Mesenchymal stem cell (in vitro differentiated cells and primary cell): ENCODE measurements at regions not wholly inside any gene's neighbourhood (a gene's known extent, or its start where the extent isn't known, plus 50 kb on each side); places are given as distances from the start of the nearest gene placed in this dataset.

ENCODE experiments used
- DNase-seq: peaks from one replicate; pipeline ENCODE4 v3.0.0-alpha.2; 2013
- H2AFZ ChIP-seq: one replicate; pipeline ENCODE4 v1.6.1; 2013; ENCODE audit warnings: low read depth, mild to moderate bottlenecking, control low read depth, inconsistent platforms, low read length, moderate library complexity
- H2AK5ac ChIP-seq: 2 replicates; pipeline ENCODE4 v1.6.1; 2013; ENCODE audit warnings: low read length, moderate library complexity, mild to moderate bottlenecking, inconsistent platforms; ENCODE audit not compliant: severe bottlenecking
- H2BK120ac ChIP-seq: one replicate; pipeline ENCODE4 v1.6.1; 2013; ENCODE audit warnings: low read depth, mild to moderate bottlenecking, inconsistent platforms, low read length, moderate library complexity
- H2BK12ac ChIP-seq, 2 experiments: one replicate each; pipeline ENCODE4 v1.6.1; 2013; ENCODE audit warnings: inconsistent platforms in 2 of 2, low read length in 2 of 2, mild to moderate bottlenecking in 2 of 2, moderate library complexity in 2 of 2, control low read depth in 1 of 2
- H2BK15ac ChIP-seq: one replicate; pipeline ENCODE4 v1.6.1; 2013; ENCODE audit warnings: mild to moderate bottlenecking, low read depth, inconsistent platforms; ENCODE audit not compliant: poor library complexity, severe bottlenecking
- H2BK5ac ChIP-seq: 2 replicates; pipeline ENCODE4 v1.6.1; 2013; ENCODE audit warnings: low read depth, mild to moderate bottlenecking, low read length, control low read depth, inconsistent platforms; ENCODE audit not compliant: poor library complexity, severe bottlenecking
- H3K14ac ChIP-seq, 2 experiments: one replicate each; pipeline ENCODE4 v1.6.1; 2013; ENCODE audit warnings: inconsistent platforms in 2 of 2, low read length in 2 of 2, control low read depth in 1 of 2, mild to moderate bottlenecking in 1 of 2, moderate library complexity in 1 of 2
- H3K18ac ChIP-seq, 2 experiments: one replicate each; pipeline ENCODE4 v1.6.1; 2013; ENCODE audit warnings: inconsistent platforms in 2 of 2, low read length in 2 of 2, control low read depth in 1 of 2, low read depth in 1 of 2, mild to moderate bottlenecking in 1 of 2
- H3K23ac ChIP-seq, 2 experiments: one replicate each; pipeline ENCODE4 v1.6.1; 2013; ENCODE audit warnings: inconsistent platforms in 2 of 2, low read length in 2 of 2, mild to moderate bottlenecking in 2 of 2, moderate library complexity in 2 of 2, control low read depth in 1 of 2
- H3K27ac ChIP-seq: 2 replicates; pipeline ENCODE4 v1.5.1; 2013; ENCODE audit warnings: mild to moderate bottlenecking, moderate library complexity, low read length, control low read depth, inconsistent platforms; ENCODE audit not compliant: poor library complexity, severe bottlenecking
- H3K27me3 ChIP-seq, 2 experiments: 2 replicates each; pipeline versions ENCODE4 v1.6.1 to v1.7.0; 2013; ENCODE audit warnings: low read length in 2 of 2, mild to moderate bottlenecking in 2 of 2, moderate library complexity in 2 of 2, control low read depth in 1 of 2, inconsistent platforms in 1 of 2; ENCODE audit not compliant: control insufficient read depth in 1 of 2, insufficient read depth in 1 of 2
- H3K36me3 ChIP-seq, 2 experiments: 2 replicates each; pipeline versions ENCODE4 v1.6.1 to v1.7.0; 2013; ENCODE audit warnings: low read length in 2 of 2, control low read depth in 1 of 2, inconsistent platforms in 1 of 2, low read depth in 1 of 2, mild to moderate bottlenecking in 1 of 2; ENCODE audit not compliant: insufficient read depth in 2 of 2, control insufficient read depth in 1 of 2
- H3K4ac ChIP-seq, 2 experiments: one replicate each; pipeline ENCODE4 v1.6.1; 2013; ENCODE audit warnings: inconsistent platforms in 2 of 2, low read length in 2 of 2, mild to moderate bottlenecking in 2 of 2, moderate library complexity in 2 of 2, control low read depth in 1 of 2, low read depth in 1 of 2
- H3K4me1 ChIP-seq: 2 replicates; pipeline ENCODE4 v1.6.1; 2013; ENCODE audit warnings: low read depth, low read length, control low read depth; ENCODE audit not compliant: control insufficient read depth, insufficient read depth
- H3K4me2 ChIP-seq: 2 replicates; pipeline ENCODE4 v1.6.1; 2013; ENCODE audit warnings: low read length, mild to moderate bottlenecking, inconsistent platforms; ENCODE audit not compliant: poor library complexity, severe bottlenecking
- H3K4me3 ChIP-seq, 2 experiments: 2 replicates each; pipeline versions ENCODE4 v1.5.1 to v1.7.0; 2013; ENCODE audit warnings: low read length in 2 of 2, mild to moderate bottlenecking in 2 of 2, control low read depth in 1 of 2, low read depth in 1 of 2; ENCODE audit not compliant: insufficient read depth in 1 of 2
- H3K79me1 ChIP-seq: replicated peaks from 2 replicates; pipeline ENCODE4 v1.6.1; 2013; ENCODE audit warnings: mild to moderate bottlenecking, control low read depth, low read length, inconsistent platforms; ENCODE audit not compliant: poor library complexity, severe bottlenecking
- H3K9ac ChIP-seq: 2 replicates; pipeline ENCODE4 v1.7.0; 2013; ENCODE audit warnings: mild to moderate bottlenecking, low read length, moderate library complexity
- H3K9me3 ChIP-seq: 2 replicates; pipeline ENCODE4 v1.7.0; 2013; ENCODE audit warnings: mild to moderate bottlenecking, low read length; ENCODE audit not compliant: control insufficient read depth
- H4K8ac ChIP-seq: one replicate; pipeline ENCODE4 v1.6.1; 2013; ENCODE audit warnings: inconsistent platforms, mild to moderate bottlenecking, low read length, moderate library complexity
- H4K91ac ChIP-seq: one replicate; pipeline ENCODE4 v1.6.1; 2013; ENCODE audit warnings: mild to moderate bottlenecking, low read length, inconsistent platforms
- WGBS: methylation state at CpG from one replicate; pipeline ENCODE4 v1.1.7; 2013; ENCODE audit warnings: mixed read lengths; 5-methylcytosine and 5-hydroxymethylcytosine counted together

GRCh38 chr7:145899938-145900337 is 216.7 kb upstream of the CNTNAP2 start:
- no peak overlapping the region for H2BK120ac ChIP-seq
- no peak overlapping the region for H3K27ac ChIP-seq
- no peak overlapping the region for H3K4me2 ChIP-seq
- DNase-seq: no peak
- no CpG with 5 or more reads among the region's 2 CpGs for WGBS
- no peak overlapping the region for H2BK12ac ChIP-seq
- no peak overlapping the region for H3K14ac ChIP-seq
- no peak overlapping the region for H4K91ac ChIP-seq
- H2BK15ac ChIP-seq: no peak overlapping the region
- H3K23ac ChIP-seq: no peak overlapping the region
- no peaks in the 10 kb centered on the region for H3K36me3 ChIP-seq
- peaks cover 44% of the 10 kb centered on the region for H3K9me3 ChIP-seq
- H2AFZ ChIP-seq: no peak overlapping the region
- H3K9ac ChIP-seq: no peak overlapping the region
- H4K8ac ChIP-seq: no peak overlapping the region
- no peaks in the 10 kb centered on the region for H3K79me1 ChIP-seq
- H3K4ac ChIP-seq: no peak overlapping the region
- no peak overlapping the region for H2BK5ac ChIP-seq
- H2AK5ac ChIP-seq: no peak overlapping the region
- no peak overlapping the region for H3K4me3 ChIP-seq
- H3K27me3 ChIP-seq: no peaks in the 10 kb centered on the region
- H3K18ac ChIP-seq: no peak overlapping the region
- H3K4me1 ChIP-seq: no peaks in the 10 kb centered on the region

DNA sequence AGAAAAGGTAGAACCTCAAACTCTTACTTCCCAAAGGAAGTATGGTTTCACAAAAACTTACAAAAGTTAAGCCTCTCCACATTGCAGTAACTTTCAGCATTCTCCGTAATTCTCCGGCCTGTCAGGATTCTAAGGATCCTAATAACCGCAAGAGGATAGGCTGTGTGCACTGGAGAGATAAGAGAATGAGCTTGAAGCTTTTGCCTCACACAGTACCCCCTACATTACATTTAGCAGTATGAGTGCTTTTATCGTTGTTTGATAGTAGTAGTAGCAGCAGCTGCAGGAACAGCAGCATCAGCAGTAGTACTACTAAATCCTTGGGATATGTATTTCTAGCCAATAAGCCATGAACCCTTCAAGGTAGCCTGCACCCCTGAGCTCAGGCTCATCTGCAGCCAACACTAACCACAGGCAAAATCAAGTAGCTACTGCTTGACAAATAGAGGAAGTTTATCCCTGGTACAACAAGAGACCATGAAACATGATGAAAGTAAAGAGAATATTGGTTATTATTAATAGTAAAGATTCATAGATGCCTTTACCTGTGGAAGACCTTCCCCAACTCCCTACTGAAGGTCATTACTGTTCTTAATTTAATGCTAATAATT is 222.6 kb upstream of the CNTNAP2 start:
- Histone ChIP-seq H3K4me1 (no peaks in the 10 kb centered on the region), H2AK5ac (no peak overlapping the region), H3K36me3 (no peaks in the 10 kb centered on the region), H4K91ac (no peak overlapping the region), H2BK15ac (no peak overlapping the region), H2BK5ac (no peak overlapping the region), H2BK12ac (no peak overlapping the region), H3K27ac (no peak overlapping the region), H3K14ac (no peak overlapping the region), H2AFZ (no peak overlapping the region), H3K18ac (no peak overlapping the region), H3K9me3 (peaks cover 19% of the 10 kb centered on the region), H3K23ac (no peak overlapping the region), H2BK120ac (no peak overlapping the region), H3K9ac (no peak overlapping the region), H3K27me3 (no peaks in the 10 kb centered on the region), H3K4me3 (no peak overlapping the region), H3K4me2 (no peak overlapping the region), H4K8ac (no peak overlapping the region), H3K79me1 (no peaks in the 10 kb centered on the region), H3K4ac (no peak overlapping the region)
- no peak for DNase-seq
- WGBS: 100% methylated on average over 1 of the region's 4 CpGs

DNA sequence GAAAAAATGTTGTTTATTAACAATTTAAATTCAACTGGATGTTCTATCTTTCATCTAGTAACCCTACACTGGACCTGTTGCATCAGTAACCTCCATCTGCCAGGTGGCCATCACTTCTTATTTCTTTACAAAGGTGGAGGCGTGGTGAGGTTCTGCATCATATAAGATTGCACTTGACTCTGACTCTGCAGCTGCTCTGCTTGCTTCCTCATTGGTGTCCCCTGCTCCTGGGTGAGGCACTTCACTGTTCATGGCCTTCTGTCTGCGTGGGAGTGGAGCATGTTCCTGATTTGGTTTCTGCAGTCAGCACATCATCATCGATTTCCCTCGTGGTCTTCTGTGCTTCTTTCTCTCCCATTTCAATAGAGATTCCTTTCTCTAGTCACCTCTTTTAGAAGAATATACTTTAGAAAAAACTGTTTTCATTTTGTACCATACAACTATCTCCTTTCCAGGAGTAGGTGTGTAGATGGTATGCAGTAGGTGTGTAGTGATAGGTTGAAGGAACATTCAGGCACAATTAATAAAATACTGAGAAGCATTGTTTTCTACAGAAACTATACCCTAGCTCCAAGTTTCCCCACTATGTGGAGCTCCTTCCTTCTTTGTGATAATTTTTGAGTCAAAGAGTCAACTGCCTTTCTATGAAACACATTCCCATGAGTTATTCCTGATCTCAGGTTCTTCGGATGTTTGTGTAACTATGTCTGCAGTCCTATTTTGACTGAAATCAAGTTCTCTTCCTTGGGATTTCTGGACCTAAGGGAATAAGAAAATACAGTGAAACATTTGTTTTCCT is 231.7 kb upstream of the CNTNAP2 start:
- no peak overlapping the region for H2AFZ ChIP-seq
- no peak overlapping the region for H2BK15ac ChIP-seq
- no peak overlapping the region for H3K23ac ChIP-seq
- H2AK5ac ChIP-seq: no peak overlapping the region
- H3K4me2 ChIP-seq: no peak overlapping the region
- H3K4me1 ChIP-seq: no peaks in the 10 kb centered on the region
- H2BK12ac ChIP-seq: no peak overlapping the region
- no peaks in the 10 kb centered on the region for H3K27me3 ChIP-seq
- H3K36me3 ChIP-seq: no peaks in the 10 kb centered on the region
- no peak overlapping the region for H4K8ac ChIP-seq
- H2BK120ac ChIP-seq: no peak overlapping the region
- no peak overlapping the region for H3K18ac ChIP-seq
- H3K79me1 ChIP-seq: no peaks in the 10 kb centered on the region
- H3K4me3 ChIP-seq: no peak overlapping the region
- DNase-seq: no peak
- H3K9me3 ChIP-seq: peaks cover 28% of the 10 kb centered on the region
- H3K4ac ChIP-seq: no peak overlapping the region
- no peak overlapping the region for H3K27ac ChIP-seq
- no peak overlapping the region for H4K91ac ChIP-seq
- H3K14ac ChIP-seq: peak overlapping the region in 1 of 2 experiments; percentile 65
- 83% methylated on average over 4 of the region's 5 CpGs for WGBS
- H2BK5ac ChIP-seq: no peak overlapping the region
- no peak overlapping the region for H3K9ac ChIP-seq

GRCh38 chr7:145876376-145876775 is 240.2 kb upstream of the CNTNAP2 start:
- Histone ChIP-seq H3K4me2 (no peak overlapping the region), H3K4me1 (no peaks in the 10 kb centered on the region), H3K18ac (no peak overlapping the region), H3K4ac (no peak overlapping the region), H2BK5ac (no peak overlapping the region), H3K9me3 (peaks cover 19% of the 10 kb centered on the region), H3K79me1 (no peaks in the 10 kb centered on the region), H2BK12ac (no peak overlapping the region), H3K9ac (no peak overlapping the region), H2BK120ac (no peak overlapping the region), H3K4me3 (no peak overlapping the region), H2AFZ (no peak overlapping the region), H4K8ac (no peak overlapping the region), H4K91ac (no peak overlapping the region), H3K27me3 (no peaks in the 10 kb centered on the region), H3K36me3 (no peaks in the 10 kb centered on the region), H3K14ac (no peak overlapping the region), H2BK15ac (no peak overlapping the region), H3K23ac (no peak overlapping the region), H2AK5ac (no peak overlapping the region), H3K27ac (no peak overlapping the region)
- 83% methylated on average over 1 of the region's 1 CpG for WGBS
- no peak for DNase-seq
